GM19324 (cell line): ENCODE measurements at regions not wholly inside any gene's neighbourhood (a gene's known extent, or its start where the extent isn't known, plus 50 kb on each side); places are given as distances from the start of the nearest gene placed in this dataset.

Experiments used
- ATAC-seq: cut with Tn5 transposase; IDR thresholded peaks from one replicate; pipeline ENCODE4 v1.9.1; 2021; ENCODE audit warnings: mild to moderate bottlenecking, moderate library complexity; ENCODE audit not compliant: unreplicated experiment, low FRiP score

DNA sequence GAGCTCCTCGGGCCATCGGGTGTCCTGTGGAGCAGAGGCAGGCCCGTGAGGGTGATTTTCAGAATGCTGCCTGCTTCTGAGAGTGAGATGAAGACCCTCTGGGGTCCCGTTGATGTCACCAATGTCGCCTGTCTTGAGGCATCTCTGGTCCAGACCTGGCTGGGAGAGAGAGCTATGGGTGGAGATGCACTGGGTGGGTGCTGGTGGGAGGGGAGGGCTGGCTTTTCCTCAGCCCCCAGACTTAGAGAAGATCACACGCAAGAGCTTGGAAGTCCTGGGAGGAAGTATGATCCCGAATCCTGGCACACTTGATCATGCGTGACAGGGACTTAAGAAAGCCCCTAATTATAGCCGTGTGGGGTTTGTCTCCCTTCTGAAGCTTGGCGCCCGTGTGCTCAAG is 103.2 kb upstream of the CD93 start:
- no peak for ATAC-seq

DNA sequence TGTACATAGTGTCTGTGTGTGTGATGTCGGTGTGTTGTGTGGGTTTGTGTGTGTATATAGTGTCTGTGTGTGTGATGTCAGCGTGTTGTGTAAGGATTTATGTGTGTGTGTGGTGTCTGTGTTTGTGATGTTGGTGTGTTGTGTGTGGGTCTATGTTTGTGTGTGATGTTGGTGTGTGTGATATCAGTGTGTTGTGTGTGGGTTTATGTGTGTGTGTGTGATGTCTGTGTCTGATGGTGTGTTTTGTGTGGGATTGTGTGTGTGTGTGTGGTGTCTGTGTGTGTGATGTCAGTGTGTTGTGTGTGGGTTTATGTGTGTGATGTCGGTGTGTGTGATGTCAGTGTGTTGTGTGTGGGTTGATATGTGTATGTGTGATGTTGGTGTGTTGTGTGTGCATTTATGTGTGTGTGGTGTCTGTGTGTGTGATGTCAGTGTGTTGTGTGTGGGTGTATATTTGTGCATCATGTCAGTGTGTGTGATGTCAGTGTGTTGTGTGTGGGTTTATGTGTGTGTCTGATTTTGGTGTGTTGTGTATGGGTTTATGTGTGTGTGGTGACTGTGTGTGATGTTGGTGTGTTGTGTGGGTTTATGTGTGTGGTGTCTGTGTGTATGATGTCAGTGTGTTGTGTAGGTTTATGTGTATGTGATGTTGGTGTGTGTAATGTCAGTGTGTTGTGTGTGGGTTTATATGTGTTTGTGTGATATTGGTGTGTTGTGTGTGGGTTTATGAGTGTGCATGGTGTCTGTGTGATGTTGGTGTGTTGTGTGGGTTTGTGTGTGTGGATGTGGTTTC is 102.4 kb upstream of the CD93 start:
- ATAC-seq, result no peak

DNA sequence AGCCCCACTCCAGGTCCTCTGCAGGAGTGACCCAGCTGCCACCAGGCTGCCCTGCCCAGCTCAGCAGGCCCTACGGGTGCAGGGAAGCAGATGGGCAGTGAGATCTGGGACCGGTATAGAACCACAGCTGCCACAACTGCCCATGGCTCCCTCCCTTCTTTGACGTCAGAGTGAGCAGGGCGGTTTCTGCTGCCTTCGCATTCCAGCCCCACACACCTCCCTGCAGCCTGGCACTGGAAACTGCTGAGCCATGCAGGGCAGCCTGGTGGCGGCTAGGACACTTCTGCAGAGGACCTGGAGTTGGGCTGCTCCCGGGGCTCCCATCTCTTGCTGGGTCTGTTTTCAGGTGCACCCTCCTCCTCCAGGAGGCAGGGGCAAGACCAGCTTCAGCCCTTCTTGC is 101.6 kb upstream of the CD93 start:
- ATAC-seq, result no peak

DNA sequence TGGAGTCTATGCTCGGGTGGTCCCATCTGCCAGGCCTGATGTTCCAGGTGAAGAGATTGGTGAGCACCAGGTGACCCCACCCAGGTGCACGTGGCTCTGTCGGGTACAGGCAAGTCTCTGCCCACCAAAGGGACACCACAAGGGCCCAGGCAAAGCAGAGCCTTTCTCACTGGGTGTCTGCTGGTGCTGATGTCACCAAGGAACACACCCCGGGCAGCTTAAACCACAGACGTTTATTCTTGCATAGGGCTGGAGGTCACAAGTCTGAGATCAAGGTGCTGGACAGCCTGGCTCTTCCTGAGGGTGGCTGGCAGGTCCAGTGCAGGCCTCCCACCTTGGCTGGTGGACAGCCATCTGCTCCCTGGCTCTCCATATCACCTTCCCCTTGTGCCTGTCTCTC is 100.7 kb upstream of the CD93 start:
- ATAC-seq, result no peak

DNA sequence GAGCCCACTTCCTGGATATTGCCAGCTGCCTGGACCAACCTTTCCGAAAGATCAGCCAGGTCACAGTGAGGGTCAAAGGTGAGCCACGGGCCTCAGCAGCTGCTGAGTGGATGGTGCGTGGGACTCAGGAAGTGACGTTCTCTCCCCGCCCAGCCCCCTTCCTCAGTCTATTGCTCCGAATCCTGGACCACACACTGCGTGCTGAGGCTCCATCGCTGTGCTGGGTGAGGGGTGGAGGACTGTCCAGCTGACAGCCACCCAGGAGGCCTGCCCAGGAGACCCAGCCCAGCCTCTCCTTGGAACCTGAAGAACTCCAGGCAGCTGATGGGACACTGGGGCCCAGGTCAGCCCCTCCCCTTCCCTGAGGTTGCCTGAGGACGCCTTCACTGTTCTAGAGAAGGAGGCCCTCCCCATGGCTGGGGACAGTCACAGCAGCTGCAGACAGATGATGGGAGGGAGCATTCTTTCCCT is 94.4 kb upstream of the CD93 start:
- no peak for ATAC-seq

- no peak for ATAC-seq
Measured at GRCh38 chr20:23179766-23180403, 93.8 kb upstream of the CD93 start.

- ATAC-seq, result no peak
Measured at GRCh38 chr20:23178806-23179205, 92.7 kb upstream of the CD93 start.

DNA sequence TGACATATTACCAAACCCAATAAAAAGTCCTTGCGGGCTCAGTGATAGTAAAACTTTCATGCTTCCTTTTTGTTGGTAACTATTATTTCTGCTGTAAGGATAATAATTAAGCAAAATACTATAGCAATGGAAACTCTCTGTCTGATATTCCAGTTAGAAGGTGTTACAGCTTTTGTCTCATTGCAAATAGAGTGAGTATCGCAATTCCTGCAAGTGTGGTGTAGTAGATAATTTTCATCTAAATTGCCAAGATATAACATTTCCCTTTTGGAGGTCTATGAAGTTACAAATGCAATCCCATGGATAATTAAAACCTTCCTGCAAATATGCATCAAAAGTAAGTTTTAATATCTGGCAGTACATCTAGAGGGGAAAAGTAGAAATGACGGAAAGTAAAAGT is 88.7 kb upstream of the CD93 start:
- ATAC-seq, result no peak

GRCh38 chr20:23167431-23167830 is 81.3 kb upstream of the CD93 start:
- ATAC-seq, result no peak

DNA sequence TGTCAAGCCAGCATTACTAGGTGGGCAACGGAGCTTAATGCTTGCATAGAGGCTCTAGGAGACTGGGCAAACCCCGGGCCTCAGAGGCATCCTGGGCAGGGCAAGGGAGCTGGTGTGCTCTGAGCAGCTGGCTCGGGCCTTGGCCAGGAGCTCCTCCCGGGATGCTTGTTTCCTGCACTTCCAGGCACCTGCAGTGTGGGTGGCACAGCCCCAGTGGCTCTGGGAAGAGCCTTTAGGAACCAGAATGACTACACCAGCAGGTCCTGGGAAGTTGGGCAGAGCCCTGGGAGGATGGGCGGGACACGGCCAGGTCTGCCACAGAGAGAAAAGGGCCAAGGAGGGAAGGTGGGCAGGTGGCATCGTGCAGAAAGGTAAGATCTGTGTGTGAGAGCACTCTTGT is 80.4 kb upstream of the CD93 start:
- no peak for ATAC-seq

GRCh38 chr20:23165964-23166363 is 79.8 kb upstream of the CD93 start:
- no peak for ATAC-seq

DNA sequence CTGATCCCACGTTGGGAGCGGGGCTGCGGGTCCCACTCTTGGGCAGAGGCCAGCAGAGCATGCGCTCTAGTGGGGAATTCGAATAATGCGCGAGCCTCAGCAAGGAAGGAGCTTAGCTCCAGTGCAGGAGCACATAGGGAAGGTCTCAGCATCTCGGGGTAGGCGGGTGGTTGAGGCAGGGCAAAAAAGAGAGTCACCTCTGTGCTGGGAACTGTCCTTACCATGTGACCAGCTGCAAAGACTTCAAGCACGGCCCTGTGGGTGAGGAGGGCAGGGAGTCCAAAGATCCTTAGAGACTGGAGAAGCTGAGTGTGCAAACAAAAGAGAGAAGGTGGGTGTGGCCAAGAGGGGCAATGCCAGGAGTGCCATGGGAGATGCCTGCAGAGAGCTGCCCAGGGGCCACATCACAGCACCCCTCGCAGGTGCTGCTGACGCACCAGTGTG is 79.2 kb upstream of the CD93 start:
- ATAC-seq, result no peak

GRCh38 chr20:23164176-23164601 is 78.1 kb upstream of the CD93 start:
- no peak for ATAC-seq

- no peak for ATAC-seq
Measured at GRCh38 chr20:23163562-23163961, 77.4 kb upstream of the CD93 start.

- no peak for ATAC-seq
Measured at GRCh38 chr20:23162887-23163286, 76.8 kb upstream of the CD93 start.

DNA sequence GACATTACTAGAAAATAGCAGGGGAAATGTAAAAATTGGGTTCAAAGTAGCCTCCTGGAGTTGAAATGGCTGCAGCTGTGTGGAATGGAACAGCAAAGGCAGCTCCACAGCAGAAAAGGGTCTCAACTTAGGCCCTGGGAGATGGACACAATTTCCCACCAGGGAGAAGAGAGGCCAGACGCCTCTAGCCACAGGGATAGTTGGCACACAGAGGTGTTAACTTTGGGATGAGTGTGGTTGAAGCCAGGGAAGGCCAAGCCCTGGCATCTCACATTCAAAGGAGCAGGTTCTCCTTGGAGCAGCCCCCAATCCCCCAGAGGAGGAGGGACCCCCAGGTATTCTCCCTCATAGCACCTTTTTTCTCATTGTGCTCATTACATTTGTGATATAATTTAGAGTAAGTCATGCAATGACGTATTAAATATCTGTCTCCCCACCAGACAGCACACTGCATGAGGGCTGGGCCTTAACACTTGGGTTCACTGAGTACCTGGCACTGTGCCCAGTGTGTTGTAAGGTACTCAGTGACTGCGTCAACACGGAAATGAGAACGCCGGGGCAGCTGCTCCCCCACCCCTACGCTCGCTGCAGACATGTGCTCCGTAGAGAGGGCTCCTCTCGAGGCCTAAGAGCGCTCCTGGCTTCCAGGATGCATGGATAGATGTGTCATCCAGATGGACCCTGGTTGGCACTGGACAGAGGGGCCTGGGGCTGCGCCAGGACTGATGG is 76.0 kb upstream of the CD93 start:
- no peak for ATAC-seq

- ATAC-seq, result no peak
Measured at GRCh38 chr20:23161244-23161891, 75.2 kb upstream of the CD93 start.

DNA sequence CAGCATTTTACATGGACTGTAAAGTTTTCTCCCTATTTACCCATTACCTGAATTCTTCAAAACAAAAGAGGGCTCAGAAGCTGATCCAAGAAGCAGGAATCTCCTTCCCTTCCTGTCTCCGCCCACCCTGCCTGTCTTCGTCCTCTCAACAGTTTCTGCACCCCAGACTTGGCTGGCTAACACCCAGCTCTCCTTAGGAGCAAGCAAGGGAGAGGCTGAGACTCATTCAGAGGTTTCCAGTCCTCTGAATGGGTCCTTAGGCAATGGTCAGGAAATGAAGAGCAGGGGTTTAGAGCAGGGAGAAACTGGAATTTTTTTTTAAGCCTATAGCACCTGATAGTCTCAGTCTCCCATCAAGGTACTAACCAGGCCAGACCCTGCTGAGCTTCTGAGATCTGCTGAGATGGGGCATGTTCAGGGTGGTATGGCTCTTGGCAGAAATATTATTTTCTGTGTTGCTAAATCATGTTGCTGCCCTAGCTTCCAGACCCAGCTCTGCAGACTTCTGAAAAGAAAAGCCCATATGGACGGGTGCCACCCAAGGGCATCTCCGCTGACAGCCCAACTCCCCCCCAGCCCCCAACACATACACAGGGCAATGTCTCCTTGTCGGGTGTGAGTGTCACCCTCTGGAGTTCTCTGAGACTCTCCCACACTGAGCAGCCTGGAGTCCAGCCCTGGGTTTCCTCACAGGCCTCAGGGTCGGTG is 74.6 kb upstream of the CD93 start:
- ATAC-seq, result no peak

GRCh38 chr20:23159947-23160318 is 73.8 kb upstream of the CD93 start:
- ATAC-seq, result no peak

- no peak for ATAC-seq
Measured at GRCh38 chr20:23159256-23159946, 73.3 kb upstream of the CD93 start.
